GM12891 (cell line): ENCODE measurements at regions not wholly inside any gene's neighbourhood (a gene's known extent, or its start where the extent isn't known, plus 50 kb on each side); places are given as distances from the start of the nearest gene placed in this dataset.

Source experiments
- PAX5 ChIP-seq: IDR thresholded peaks from 2 replicates; pipeline ENCODE4 v1.6.1; 2011; ENCODE audit warnings: low read length, moderate library complexity, mild to moderate bottlenecking; ENCODE audit not compliant: insufficient read depth, severe bottlenecking
- POLR2A ChIP-seq: IDR thresholded peaks from 2 replicates; pipeline ENCODE4 v1.6.1; 2011; ENCODE audit warnings: low read depth, low read length, control low read depth

GRCh38 chr4:12724510-12724909, 759.6 kb downstream of the RAB28 start:
- TF ChIP-seq POLR2A = no peak
- no peak for TF ChIP-seq PAX5
